Upper lobe of left lung (tissue), 6 donors: ENCODE measurements at regions not wholly inside any gene's neighbourhood (a gene's known extent, or its start where the extent isn't known, plus 50 kb on each side); places are given as distances from the start of the nearest gene placed in this dataset.

Experiments used
- ATAC-seq, 2 donors: fragments of 200-7000 bp; cut with Tn5 transposase; one replicate each; pipeline ENCODE4 v1.9.1; 2022; ENCODE audit warnings: mild to moderate bottlenecking in 2 of 2, moderate library complexity in 2 of 2; ENCODE audit not compliant: low FRiP score in 2 of 2
- DNase-seq, 2 donors: peaks; one replicate each; pipeline ENCODE4 v3.0.0-alpha.2; 2019 to 2020
- H3K27ac ChIP-seq, 4 donors: fragments of 200-600 bp; sonication (generic); one replicate each; pipeline ENCODE4 v1.5.1; 2016 to 2019
- H3K27me3 ChIP-seq, 4 donors: fragments of 200-600 bp; sonication (generic); one replicate each; pipeline ENCODE4 v1.5.1; 2017 to 2019
- H3K36me3 ChIP-seq, 4 donors: fragments of 200-600 bp; sonication (generic); one replicate each; pipeline ENCODE4 v1.5.1; 2016 to 2019
- H3K4me1 ChIP-seq, 4 donors: fragments of 200-600 bp; sonication (generic); one replicate each; pipeline ENCODE4 v1.5.1; 2018 to 2019
- H3K4me3 ChIP-seq, 4 donors: fragments of 200-600 bp; sonication (generic); one replicate each; pipeline ENCODE4 v1.5.1; 2017 to 2019; ENCODE audit warnings: mild to moderate bottlenecking in 2 of 4, moderate library complexity in 1 of 4
- H3K9me3 ChIP-seq, 4 donors: fragments of 200-600 bp; sonication (generic); one replicate each; pipeline ENCODE4 v1.5.1; 2018 to 2019
- EP300 ChIP-seq, 4 donors: sonication (generic); formaldehyde crosslinking; IDR thresholded peaks; one replicate each; pipeline ENCODE4 v1.5.1; 2017; ENCODE audit warnings: antibody characterized with exemption in 4 of 4, control low read depth in 2 of 4
- POLR2A ChIP-seq, 4 donors: fragments of 450-650 bp; IDR thresholded peaks; one replicate each; pipeline ENCODE4 v1.5.1; 2016 to 2017; ENCODE audit warnings: antibody characterized with exemption in 4 of 4, mild to moderate bottlenecking in 2 of 4
- POLR2AphosphoS5 ChIP-seq, 2 donors: sonication (generic); formaldehyde crosslinking; IDR thresholded peaks; one replicate each; pipeline ENCODE4 v1.5.1; 2017; ENCODE audit warnings: antibody characterized with exemption in 2 of 2
- WGBS, 2 donors: methylation state at CpG; one replicate each; pipeline ENCODE4 v1.1.5; 2017 to 2018; 5-methylcytosine and 5-hydroxymethylcytosine counted together
- TF ChIP-seq, protein P1 (sequence below), 6 experiments: fragments of 450-650 bp in 4 of 6; fragments of 200-600 bp in 2 of 6; sonication (generic) in 2 of 6; IDR thresholded peaks; one replicate each; pipeline ENCODE4 v1.5.1; 2016 to 2019; ENCODE audit warnings: antibody characterized with exemption in 6 of 6
- donor health status: DM: no; HTN: no; CAD: no; lungs with moderate emphysema.
- donor health status: DM: no; HTN: yes; CAD: no; lungs with severe emphysema.

- Histone ChIP-seq H3K9me3 (no peaks in the 10 kb centered on the region), H3K4me3 (no peak overlapping the region), H3K4me1 (no peaks in the 10 kb centered on the region), H3K27me3 (no peaks in the 10 kb centered on the region), H3K27ac (no peak overlapping the region), H3K36me3 (no peaks in the 10 kb centered on the region)
- no peak for ATAC-seq
- TF ChIP-seq POLR2A (IDR thresholded peaks at IDR 0.05) (no peak), EP300 (IDR thresholded peaks at IDR 0.05) (no peak), POLR2AphosphoS5 (IDR thresholded peaks at IDR 0.05) (no peak)
- TF ChIP-seq, protein P1, sequence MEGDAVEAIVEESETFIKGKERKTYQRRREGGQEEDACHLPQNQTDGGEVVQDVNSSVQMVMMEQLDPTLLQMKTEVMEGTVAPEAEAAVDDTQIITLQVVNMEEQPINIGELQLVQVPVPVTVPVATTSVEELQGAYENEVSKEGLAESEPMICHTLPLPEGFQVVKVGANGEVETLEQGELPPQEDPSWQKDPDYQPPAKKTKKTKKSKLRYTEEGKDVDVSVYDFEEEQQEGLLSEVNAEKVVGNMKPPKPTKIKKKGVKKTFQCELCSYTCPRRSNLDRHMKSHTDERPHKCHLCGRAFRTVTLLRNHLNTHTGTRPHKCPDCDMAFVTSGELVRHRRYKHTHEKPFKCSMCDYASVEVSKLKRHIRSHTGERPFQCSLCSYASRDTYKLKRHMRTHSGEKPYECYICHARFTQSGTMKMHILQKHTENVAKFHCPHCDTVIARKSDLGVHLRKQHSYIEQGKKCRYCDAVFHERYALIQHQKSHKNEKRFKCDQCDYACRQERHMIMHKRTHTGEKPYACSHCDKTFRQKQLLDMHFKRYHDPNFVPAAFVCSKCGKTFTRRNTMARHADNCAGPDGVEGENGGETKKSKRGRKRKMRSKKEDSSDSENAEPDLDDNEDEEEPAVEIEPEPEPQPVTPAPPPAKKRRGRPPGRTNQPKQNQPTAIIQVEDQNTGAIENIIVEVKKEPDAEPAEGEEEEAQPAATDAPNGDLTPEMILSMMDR (IDR thresholded peaks at IDR 0.05), result no peak
- no peak for DNase-seq
- 88 to 93% methylated on average over 3 of the region's 3 CpGs for WGBS, 2 donors
These were observed 163.9 kb downstream of the ETNK1 start for GRCh38 chr12:22788913-22789312.

DNA sequence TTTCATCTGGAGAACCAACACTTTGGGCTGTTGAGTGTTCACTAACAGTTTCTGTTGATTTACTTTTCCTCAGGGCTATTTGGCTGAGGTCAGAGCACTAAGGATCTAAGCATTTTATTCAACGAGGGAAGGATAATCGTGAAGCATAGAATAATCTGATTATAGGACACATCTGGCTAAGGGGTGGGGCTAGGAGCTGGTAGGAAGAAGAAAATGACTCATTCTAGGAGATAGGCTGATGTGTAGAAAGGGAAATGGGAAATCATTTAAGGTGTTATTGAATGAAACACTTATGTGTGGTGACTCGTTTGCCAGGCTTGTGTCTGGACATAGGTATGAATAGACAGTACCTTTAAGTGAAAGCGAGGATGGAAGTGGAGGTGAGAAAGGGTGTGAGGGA is 167.2 kb downstream of the ETNK1 start:
- Histone ChIP-seq H3K27ac (no peak overlapping the region), H3K9me3 (no peaks in the 10 kb centered on the region), H3K4me1 (no peaks in the 10 kb centered on the region), H3K36me3 (no peaks in the 10 kb centered on the region), H3K27me3 (no peaks in the 10 kb centered on the region), H3K4me3 (no peak overlapping the region)
- ATAC-seq, result no peak
- 63 to 64% methylated on average over 4 of the region's 4 CpGs for WGBS, 2 donors
- TF ChIP-seq POLR2A (IDR thresholded peaks at IDR 0.05) (no peak), EP300 (IDR thresholded peaks at IDR 0.05) (no peak), POLR2AphosphoS5 (IDR thresholded peaks at IDR 0.05) (no peak)
- TF ChIP-seq, protein P1 (IDR thresholded peaks at IDR 0.05), result no peak
- no peak for DNase-seq

- Histone ChIP-seq H3K27me3 (no peaks in the 10 kb centered on the region), H3K4me3 (no peak overlapping the region), H3K27ac (no peak overlapping the region), H3K36me3 (no peaks in the 10 kb centered on the region), H3K9me3 (no peaks in the 10 kb centered on the region), H3K4me1 (no peaks in the 10 kb centered on the region)
- DNase-seq (no peak), ATAC-seq (no peak)
- 92 to 97% methylated on average over 1 of the region's 1 CpG for WGBS, 2 donors
- no peak for TF ChIP-seq POLR2A (IDR thresholded peaks at IDR 0.05)
These were observed 169.0 kb downstream of the ETNK1 start for GRCh38 chr12:22794017-22794416.

DNA sequence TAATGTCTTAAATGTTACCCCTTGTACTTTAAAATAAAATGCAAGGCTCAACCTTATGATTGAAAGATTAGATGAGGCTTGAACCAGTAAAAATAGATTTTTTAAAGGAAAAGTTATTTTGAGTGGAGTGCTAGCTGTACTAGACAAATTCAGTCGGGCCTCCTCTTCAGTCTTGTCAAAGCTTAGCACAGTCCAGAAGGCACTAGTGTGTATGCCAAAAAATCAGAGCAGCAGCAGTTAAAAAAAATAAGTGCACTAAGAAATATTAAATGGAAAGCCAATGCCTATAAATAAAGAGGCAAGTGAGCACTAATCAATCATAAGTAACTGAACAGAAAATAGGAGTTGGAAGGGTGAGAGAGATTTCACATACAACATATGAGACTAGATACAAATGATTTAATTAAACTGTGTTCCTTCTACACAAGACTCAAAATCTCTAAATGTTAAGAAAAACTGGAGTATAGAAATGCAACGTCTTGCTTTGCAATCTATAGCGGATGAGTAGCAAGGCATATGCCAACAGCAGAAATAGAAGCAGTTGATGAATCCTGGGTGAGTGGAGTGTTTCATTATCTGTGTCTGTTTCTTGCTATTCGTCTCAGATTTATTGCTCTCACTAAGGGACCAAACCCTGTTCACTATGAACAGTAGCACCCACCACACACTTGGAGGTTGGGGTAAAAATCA is 172.1 kb downstream of the ETNK1 start:
- 69 to 82% methylated on average over 4 of the region's 4 CpGs for WGBS, 2 donors
- Histone ChIP-seq H3K36me3 (no peaks in the 10 kb centered on the region), H3K4me3 (no peak overlapping the region), H3K27me3 (no peaks in the 10 kb centered on the region), H3K27ac (no peak overlapping the region), H3K9me3 (no peaks in the 10 kb centered on the region), H3K4me1 (no peaks in the 10 kb centered on the region)
- DNase-seq (no peak), ATAC-seq (no peak)
- TF ChIP-seq POLR2AphosphoS5 (IDR thresholded peaks at IDR 0.05) (no peak), POLR2A (IDR thresholded peaks at IDR 0.05) (no peak), EP300 (IDR thresholded peaks at IDR 0.05) (no peak)
- TF ChIP-seq, protein P1 (IDR thresholded peaks at IDR 0.05), result no peak

DNA sequence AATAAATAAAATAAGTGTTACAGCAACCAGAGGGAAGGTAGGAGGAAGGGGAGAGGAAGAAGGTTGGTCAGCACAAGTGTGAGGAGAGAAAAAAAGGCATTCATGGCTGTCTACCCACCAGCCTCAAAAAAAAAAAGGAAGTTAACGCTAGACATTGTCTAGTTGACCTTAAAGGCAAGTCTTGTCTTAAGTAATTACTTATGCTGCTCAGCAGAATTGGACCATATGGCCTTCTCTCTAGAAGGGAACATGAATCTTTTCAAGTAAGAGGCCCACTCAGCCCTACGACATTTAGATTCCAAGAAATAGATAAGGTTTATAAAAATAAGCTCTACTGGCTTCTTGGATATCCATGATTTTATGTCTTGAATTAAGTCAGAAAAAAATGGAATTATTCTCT is 172.7 kb downstream of the ETNK1 start:
- Histone ChIP-seq H3K36me3 (no peaks in the 10 kb centered on the region), H3K27me3 (no peaks in the 10 kb centered on the region), H3K4me3 (no peak overlapping the region), H3K9me3 (no peaks in the 10 kb centered on the region), H3K27ac (no peak overlapping the region), H3K4me1 (no peaks in the 10 kb centered on the region)
- 49 to 58% methylated on average over 2 of the region's 2 CpGs for WGBS, 2 donors
- ATAC-seq, result no peak
- no peak for DNase-seq
- no peak for TF ChIP-seq EP300 (IDR thresholded peaks at IDR 0.05)
- TF ChIP-seq, protein P1 (IDR thresholded peaks at IDR 0.05), result no peak
- TF ChIP-seq POLR2A (IDR thresholded peaks at IDR 0.05), result no peak
- TF ChIP-seq POLR2AphosphoS5 (IDR thresholded peaks at IDR 0.05), result no peak
